Nephron progenitor cell (in vitro differentiated cells): ENCODE measurements at regions not wholly inside any gene's neighbourhood (a gene's known extent, or its start where the extent isn't known, plus 50 kb on each side); places are given as distances from the start of the nearest gene placed in this dataset.
"Not testable (repeated sequence)": the region's sequence is repeated elsewhere in the genome, so short reads cannot be mapped to it uniquely, and the experiment has no call there.

ENCODE experiments used
- DNase-seq: peaks from one replicate; pipeline ENCODE4 v3.0.0; 2021
- H3K27ac Mint-ChIP-seq: 2 replicates; pipeline ENCODE4 v1.8.0; 2021; ENCODE audit warnings: mild to moderate bottlenecking, moderate library complexity, mixed read lengths
- H3K27me3 Mint-ChIP-seq: 2 replicates; pipeline ENCODE4 v1.8.0; 2021; ENCODE audit warnings: mild to moderate bottlenecking, low read depth, mixed read lengths; ENCODE audit not compliant: poor library complexity
- H3K36me3 Mint-ChIP-seq: 2 replicates; pipeline ENCODE4 v1.8.0; 2021; ENCODE audit warnings: low read depth, mixed read lengths
- H3K4me1 Mint-ChIP-seq: 2 replicates; pipeline ENCODE4 v1.8.0; 2021; ENCODE audit warnings: mixed read lengths
- H3K4me3 Mint-ChIP-seq: 2 replicates; pipeline ENCODE4 v1.8.0; 2021; ENCODE audit warnings: mild to moderate bottlenecking, moderate library complexity, mixed read lengths
- H3K9me3 Mint-ChIP-seq: 2 replicates; pipeline ENCODE4 v1.8.0; 2021; ENCODE audit warnings: mild to moderate bottlenecking, moderate library complexity, mixed read lengths

- DNase-seq, H3K27me3 Mint-ChIP-seq, H3K27ac Mint-ChIP-seq, H3K4me3 Mint-ChIP-seq, H3K9me3 Mint-ChIP-seq, H3K36me3 Mint-ChIP-seq, H3K4me1 Mint-ChIP-seq: not testable (repeated sequence)
Measured at GRCh38 chr2:110350718-110351117, 121.9 kb downstream of the LIMS4 start.

DNA sequence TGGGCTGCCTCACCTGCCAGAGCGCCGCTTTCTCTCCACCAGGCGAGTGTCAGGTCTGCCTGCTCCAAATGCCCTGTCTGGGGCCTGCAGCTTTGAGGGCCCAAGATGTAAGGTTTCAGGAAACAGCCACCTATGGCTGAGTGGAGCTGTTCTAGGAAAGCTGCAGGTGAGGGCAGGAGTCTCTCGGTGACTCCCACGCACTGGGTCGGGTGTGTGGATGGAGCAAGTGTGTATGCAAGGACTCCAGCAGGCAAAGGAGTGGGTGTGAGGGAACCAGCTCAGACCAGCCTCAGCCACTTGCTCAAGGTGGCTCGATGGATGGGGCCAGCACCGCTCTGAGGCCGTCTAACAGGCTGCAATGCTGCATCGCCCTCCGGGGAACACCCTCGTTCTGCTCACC is 123.7 kb downstream of the LIMS4 start:
- not testable (repeated sequence) for H3K27me3 Mint-ChIP-seq, H3K27ac Mint-ChIP-seq, H3K9me3 Mint-ChIP-seq, DNase-seq, H3K4me1 Mint-ChIP-seq, H3K36me3 Mint-ChIP-seq, H3K4me3 Mint-ChIP-seq

DNA sequence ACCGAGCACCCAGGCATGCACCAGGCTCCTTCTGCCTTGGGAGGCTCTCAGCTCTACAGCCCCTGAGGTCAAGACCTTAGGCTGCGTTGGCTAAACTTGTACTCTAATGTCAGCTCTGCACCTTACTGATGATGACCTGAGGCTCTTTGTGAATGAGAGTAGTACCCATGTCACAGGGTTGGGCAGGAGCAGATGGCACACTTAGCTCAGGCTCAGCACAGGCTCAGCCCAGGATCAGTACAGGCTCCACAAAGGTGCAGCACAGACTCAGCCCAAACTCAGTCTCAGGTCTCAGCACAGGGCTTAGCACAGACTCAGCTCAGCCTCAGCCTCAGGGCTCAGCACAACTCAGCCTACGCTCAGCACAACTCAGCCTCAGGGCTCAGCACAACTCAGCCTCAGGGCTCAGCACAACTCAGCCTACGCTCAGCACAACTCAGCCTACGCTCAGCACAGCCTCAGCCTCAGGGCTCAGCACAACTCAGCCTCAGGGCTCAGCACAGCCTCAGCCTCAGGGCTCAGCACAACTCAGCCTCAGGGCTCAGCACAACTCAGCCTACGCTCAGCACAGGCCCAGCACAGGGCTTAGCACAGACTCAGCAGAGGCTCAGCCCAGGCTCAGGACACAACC is 128.1 kb downstream of the LIMS4 start:
- H3K4me1 Mint-ChIP-seq, H3K27ac Mint-ChIP-seq, H3K9me3 Mint-ChIP-seq, H3K4me3 Mint-ChIP-seq, H3K36me3 Mint-ChIP-seq, H3K27me3 Mint-ChIP-seq, DNase-seq: not testable (repeated sequence)

DNA sequence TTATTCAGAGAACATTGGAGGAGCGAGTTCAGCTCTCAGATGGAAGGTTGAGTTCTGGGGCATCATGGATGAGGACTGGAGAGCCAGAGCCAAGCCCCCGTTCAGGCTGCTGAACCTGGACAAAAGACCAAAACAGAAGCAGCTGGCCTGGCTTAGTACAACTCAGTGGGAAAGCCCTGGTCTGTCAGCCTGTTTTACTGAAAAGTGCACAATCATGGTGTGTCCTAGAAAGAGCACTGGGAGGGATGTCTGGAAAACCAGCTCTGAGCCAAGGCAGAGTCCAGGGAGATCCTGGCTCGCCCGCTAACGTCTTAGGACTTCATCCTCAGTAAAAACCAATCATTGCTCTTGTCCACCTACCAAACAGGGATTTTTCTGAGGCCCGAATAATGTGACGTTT is 129.7 kb upstream of the MTLN start:
- not testable (repeated sequence) for H3K36me3 Mint-ChIP-seq, H3K27ac Mint-ChIP-seq, H3K4me3 Mint-ChIP-seq, H3K27me3 Mint-ChIP-seq, H3K4me1 Mint-ChIP-seq, H3K9me3 Mint-ChIP-seq, DNase-seq

DNA sequence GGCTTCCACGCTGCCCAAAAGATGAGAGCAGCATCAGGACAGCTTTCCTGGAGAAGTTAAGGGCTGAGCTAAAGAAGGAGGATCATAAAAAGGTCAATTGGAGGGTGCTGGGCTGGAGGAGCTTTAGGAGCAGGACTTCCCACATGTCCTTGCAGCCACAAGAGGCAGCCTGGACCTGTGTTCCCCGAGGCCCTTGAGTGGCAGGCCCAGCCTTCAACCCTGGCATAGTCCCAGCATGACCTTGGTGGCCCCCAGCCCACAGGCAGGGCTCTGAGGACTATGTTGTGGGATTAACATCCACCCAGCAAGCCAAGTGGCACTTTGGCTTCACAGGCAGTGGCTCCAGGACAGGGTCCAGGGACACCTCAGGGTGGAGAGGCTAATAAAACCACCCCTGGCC is 126.8 kb upstream of the MTLN start:
- not testable (repeated sequence) for H3K36me3 Mint-ChIP-seq, H3K4me1 Mint-ChIP-seq, H3K27ac Mint-ChIP-seq, H3K9me3 Mint-ChIP-seq, H3K27me3 Mint-ChIP-seq, H3K4me3 Mint-ChIP-seq, DNase-seq

- not testable (repeated sequence) for H3K36me3 Mint-ChIP-seq, DNase-seq, H3K9me3 Mint-ChIP-seq, H3K27me3 Mint-ChIP-seq, H3K4me1 Mint-ChIP-seq, H3K27ac Mint-ChIP-seq, H3K4me3 Mint-ChIP-seq
Measured at GRCh38 chr2:110338277-110339003, 126.1 kb upstream of the MTLN start.

DNA sequence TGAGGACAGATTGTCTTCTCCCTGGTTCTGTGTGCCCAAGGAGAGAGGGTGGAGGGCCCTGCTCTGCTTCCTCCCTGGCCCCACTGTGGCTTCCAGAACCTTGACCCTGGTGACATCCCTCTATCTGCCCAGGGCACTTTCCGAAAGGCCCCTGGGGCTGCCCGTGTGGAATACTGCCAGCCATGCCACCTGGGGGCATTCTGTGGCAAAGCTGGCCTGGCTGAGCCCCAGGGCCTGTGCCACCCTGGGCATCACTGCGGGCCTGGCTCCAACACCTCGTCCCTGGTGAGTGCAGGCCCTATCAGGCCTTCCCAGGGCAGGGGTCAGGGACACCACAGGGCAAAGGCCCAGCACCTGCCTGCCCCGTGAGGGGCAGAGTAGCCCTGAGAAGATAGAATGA is 123.7 kb upstream of the MTLN start:
- not testable (repeated sequence) for H3K9me3 Mint-ChIP-seq, H3K4me3 Mint-ChIP-seq, DNase-seq, H3K27ac Mint-ChIP-seq, H3K27me3 Mint-ChIP-seq, H3K4me1 Mint-ChIP-seq, H3K36me3 Mint-ChIP-seq

- not testable (repeated sequence) for H3K9me3 Mint-ChIP-seq, DNase-seq, H3K4me3 Mint-ChIP-seq, H3K4me1 Mint-ChIP-seq, H3K36me3 Mint-ChIP-seq, H3K27ac Mint-ChIP-seq, H3K27me3 Mint-ChIP-seq
Measured at GRCh38 chr2:110335415-110336049, 123.2 kb upstream of the MTLN start.

- DNase-seq, H3K4me1 Mint-ChIP-seq, H3K36me3 Mint-ChIP-seq, H3K27me3 Mint-ChIP-seq, H3K4me3 Mint-ChIP-seq, H3K9me3 Mint-ChIP-seq, H3K27ac Mint-ChIP-seq: not testable (repeated sequence)
Measured at GRCh38 chr2:110333114-110334095, 121.1 kb upstream of the MTLN start.

DNA sequence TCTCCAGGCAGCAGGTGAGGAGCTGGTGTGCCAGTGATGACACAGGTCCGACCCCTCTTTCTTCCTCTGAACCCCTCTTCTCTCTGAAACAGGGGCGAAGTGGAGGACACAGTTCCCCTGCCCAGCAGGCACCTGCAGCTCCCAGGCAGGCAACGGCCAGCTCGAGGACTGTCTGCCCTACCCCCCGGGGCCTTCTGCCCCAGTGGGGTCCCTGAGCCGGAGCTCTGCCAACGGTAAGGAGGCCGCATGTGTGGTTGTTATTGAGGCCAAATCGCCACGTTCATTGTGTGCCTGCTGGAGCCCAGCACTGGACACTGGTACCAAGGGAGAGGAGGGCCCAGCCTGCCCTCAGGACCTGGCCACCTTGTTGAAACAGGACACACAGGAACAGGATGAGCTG is 119.3 kb upstream of the MTLN start:
- H3K4me1 Mint-ChIP-seq, H3K27me3 Mint-ChIP-seq, H3K27ac Mint-ChIP-seq, H3K4me3 Mint-ChIP-seq, H3K9me3 Mint-ChIP-seq, DNase-seq, H3K36me3 Mint-ChIP-seq: not testable (repeated sequence)

DNA sequence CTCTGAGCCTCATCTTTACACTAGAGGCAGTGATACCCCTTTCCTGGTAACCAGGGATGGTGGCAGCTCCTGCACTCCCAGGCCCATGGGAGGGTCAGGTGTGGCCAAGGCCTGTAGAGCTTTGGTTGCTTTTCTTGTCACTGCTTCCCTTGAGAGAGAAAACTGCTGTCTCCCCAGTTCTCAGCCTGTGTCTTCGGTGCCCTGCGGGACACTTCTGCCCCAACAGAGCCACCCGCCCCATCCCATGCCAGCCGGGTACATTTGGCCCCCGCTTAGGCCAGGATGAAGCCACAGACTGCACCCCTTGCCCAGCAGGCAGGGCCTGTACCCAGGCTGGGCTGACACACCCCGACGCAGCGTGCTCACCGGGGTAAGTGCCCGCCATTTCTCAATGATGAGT is 117.4 kb upstream of the MTLN start:
- not testable (repeated sequence) for H3K27ac Mint-ChIP-seq, H3K4me1 Mint-ChIP-seq, DNase-seq, H3K9me3 Mint-ChIP-seq, H3K27me3 Mint-ChIP-seq, H3K36me3 Mint-ChIP-seq, H3K4me3 Mint-ChIP-seq

DNA sequence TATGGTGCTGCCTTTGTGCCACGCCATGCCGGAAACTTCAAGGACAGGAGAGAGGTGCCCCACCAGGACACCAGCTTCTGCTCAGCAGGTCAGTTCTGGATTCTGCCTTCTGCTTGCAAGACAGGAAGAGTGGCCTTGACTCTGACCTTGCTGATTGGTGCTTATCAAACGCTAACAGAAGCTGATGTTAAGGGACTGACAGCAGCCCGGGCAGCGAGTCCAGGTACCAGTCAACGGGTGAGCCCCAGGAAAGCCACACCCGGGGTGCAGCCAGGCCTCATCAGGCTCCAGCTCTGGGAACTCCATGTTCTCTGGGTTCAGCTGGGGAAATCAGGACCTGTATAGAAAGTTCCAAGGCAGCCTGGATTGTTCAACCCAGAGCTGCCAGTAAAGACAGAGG is 116.8 kb upstream of the MTLN start:
- not testable (repeated sequence) for H3K36me3 Mint-ChIP-seq, H3K27me3 Mint-ChIP-seq

DNA sequence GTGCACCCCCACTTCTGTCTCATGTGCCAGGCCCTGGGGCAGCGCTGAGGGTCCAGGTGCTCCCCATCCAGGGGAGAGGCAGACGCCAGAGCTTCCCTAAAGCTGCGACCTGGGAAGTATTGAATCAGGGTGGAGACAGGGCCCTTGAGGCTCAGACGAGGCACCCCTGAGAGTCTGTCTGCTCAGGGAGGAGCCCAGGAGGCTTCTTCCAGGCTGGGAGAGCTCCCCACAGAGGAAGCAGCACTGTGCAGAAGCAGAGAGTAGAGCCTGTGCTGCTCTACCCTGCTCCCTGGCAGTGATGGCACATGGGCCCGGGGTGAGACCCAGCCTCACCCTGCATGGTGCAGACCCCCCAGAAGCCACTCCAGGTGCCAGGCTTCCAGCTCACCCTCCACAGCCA is 116.3 kb upstream of the MTLN start:
- H3K4me3 Mint-ChIP-seq, H3K9me3 Mint-ChIP-seq, H3K27ac Mint-ChIP-seq, H3K27me3 Mint-ChIP-seq, DNase-seq, H3K4me1 Mint-ChIP-seq, H3K36me3 Mint-ChIP-seq: not testable (repeated sequence)

More for the DNA sequence above, 116.8 kb upstream of the MTLN start:
- DNase-seq, H3K4me1 Mint-ChIP-seq, H3K4me3 Mint-ChIP-seq, H3K9me3 Mint-ChIP-seq, H3K27ac Mint-ChIP-seq: not testable (repeated sequence)

GRCh38 chr2:110323832-110324231 is 111.5 kb upstream of the MTLN start:
- H3K4me1 Mint-ChIP-seq, H3K9me3 Mint-ChIP-seq, H3K27me3 Mint-ChIP-seq, H3K36me3 Mint-ChIP-seq, H3K4me3 Mint-ChIP-seq, DNase-seq, H3K27ac Mint-ChIP-seq: not testable (repeated sequence)
